Activated T-helper 1 cell treated with anti-CD3 and anti-CD28 coated beads, Interleukin-12 subunit alpha, Interleukin-12 subunit beta, Interleukin-2, Interleukin-4 antibody, amounts not matched to agents 30 ng/mL and 10 ng/mL and 1 ng/mL, durations not matched to agents 14 hours and 24 hours and 36 hours (primary cell): ENCODE measurements at regions not wholly inside any gene's neighbourhood (a gene's known extent, or its start where the extent isn't known, plus 50 kb on each side); places are given as distances from the start of the nearest gene placed in this dataset.

Experiments used
- DNase-seq: peaks from one replicate; pipeline ENCODE4 v3.0.0; 2021; ENCODE audit warnings: low spot score
- H3K27ac Mint-ChIP-seq: one replicate; pipeline ENCODE4 v1.8.0; 2021; ENCODE audit warnings: mild to moderate bottlenecking, mixed read lengths
- H3K27me3 Mint-ChIP-seq: one replicate; pipeline ENCODE4 v1.8.0; 2022; ENCODE audit warnings: mild to moderate bottlenecking, moderate library complexity, mixed read lengths; ENCODE audit not compliant: insufficient read depth
- H3K36me3 Mint-ChIP-seq: one replicate; pipeline ENCODE4 v1.8.0; 2021; ENCODE audit warnings: low read depth, mixed read lengths
- H3K4me1 Mint-ChIP-seq: one replicate; pipeline ENCODE4 v1.8.0; 2021; ENCODE audit warnings: low read depth, mixed read lengths
- H3K4me3 Mint-ChIP-seq: one replicate; pipeline ENCODE4 v1.8.0; 2021; ENCODE audit warnings: mild to moderate bottlenecking, moderate library complexity, mixed read lengths
- H3K9me3 Mint-ChIP-seq: one replicate; pipeline ENCODE4 v1.8.0; 2021; ENCODE audit warnings: mixed read lengths
- intact Hi-C: fragments of 100-400 bp; cut with micrococcal nuclease; formaldehyde crosslinking; loops from one replicate; pipeline ENCODE4 v1.15.1; 2024

- no peak for DNase-seq
- Mint-ChIP-seq H3K36me3 (no peaks in the 10 kb centered on the region), H3K27ac (no peak overlapping the region), H3K4me3 (no peak overlapping the region), H3K9me3 (no peaks in the 10 kb centered on the region), H3K4me1 (no peaks in the 10 kb centered on the region), H3K27me3 (peaks cover 17% of the 10 kb centered on the region)
- intact Hi-C loops, result no loop called here
Measured at GRCh38 chr2:6730649-6731532, 134.8 kb downstream of the CMPK2 start.

- Mint-ChIP-seq H3K4me3 (no peak overlapping the region), H3K4me1 (no peaks in the 10 kb centered on the region), H3K27ac (no peak overlapping the region), H3K9me3 (no peaks in the 10 kb centered on the region), H3K27me3 (peaks cover 4% of the 10 kb centered on the region), H3K36me3 (no peaks in the 10 kb centered on the region)
- intact Hi-C loops, result no loop called here
- no peak for DNase-seq
Measured at GRCh38 chr2:6739547-6739946, 126.2 kb downstream of the CMPK2 start.

- no peaks in the 10 kb centered on the region for H3K36me3 Mint-ChIP-seq
- no peak for DNase-seq
- intact Hi-C loops, result no loop called here
- peaks cover 4% of the 10 kb centered on the region for H3K27me3 Mint-ChIP-seq
- H3K27ac Mint-ChIP-seq, result no peak overlapping the region
- no peaks in the 10 kb centered on the region for H3K9me3 Mint-ChIP-seq
- H3K4me3 Mint-ChIP-seq, result no peak overlapping the region
- no peaks in the 10 kb centered on the region for H3K4me1 Mint-ChIP-seq
Measured at GRCh38 chr2:6741229-6741628, 124.5 kb downstream of the CMPK2 start.

GRCh38 chr2:6744038-6744437 is 121.7 kb downstream of the CMPK2 start:
- Mint-ChIP-seq H3K4me3 (no peak overlapping the region), H3K4me1 (no peaks in the 10 kb centered on the region), H3K36me3 (no peaks in the 10 kb centered on the region), H3K27ac (no peak overlapping the region), H3K27me3 (peaks cover 2% of the 10 kb centered on the region), H3K9me3 (no peaks in the 10 kb centered on the region)
- intact Hi-C loops, result no loop called here
- DNase-seq, result no peak

- intact Hi-C loops, result no loop called here
- no peak for DNase-seq
- Mint-ChIP-seq H3K36me3 (no peaks in the 10 kb centered on the region), H3K27ac (no peak overlapping the region), H3K9me3 (no peaks in the 10 kb centered on the region), H3K27me3 (peaks cover 4% of the 10 kb centered on the region), H3K4me1 (no peaks in the 10 kb centered on the region), H3K4me3 (no peak overlapping the region)
Measured at GRCh38 chr2:6747433-6747832, 118.3 kb downstream of the CMPK2 start.

GRCh38 chr2:6748406-6749067 is 117.2 kb downstream of the CMPK2 start:
- no peaks in the 10 kb centered on the region for H3K36me3 Mint-ChIP-seq
- no peaks in the 10 kb centered on the region for H3K4me1 Mint-ChIP-seq
- no peak overlapping the region for H3K4me3 Mint-ChIP-seq
- H3K9me3 Mint-ChIP-seq, result no peaks in the 10 kb centered on the region
- intact Hi-C loops, result no loop called here
- H3K27me3 Mint-ChIP-seq, result peaks cover 4% of the 10 kb centered on the region
- DNase-seq, result no peak
- H3K27ac Mint-ChIP-seq, result no peak overlapping the region

- no peaks in the 10 kb centered on the region for H3K9me3 Mint-ChIP-seq
- no peak overlapping the region for H3K27ac Mint-ChIP-seq
- no peaks in the 10 kb centered on the region for H3K4me1 Mint-ChIP-seq
- H3K4me3 Mint-ChIP-seq, result no peak overlapping the region
- peaks cover 8% of the 10 kb centered on the region for H3K27me3 Mint-ChIP-seq
- intact Hi-C loops, result no loop called here
- DNase-seq, result no peak
- H3K36me3 Mint-ChIP-seq, result no peaks in the 10 kb centered on the region
Measured at GRCh38 chr2:6749962-6750361, 115.7 kb downstream of the CMPK2 start.

GRCh38 chr2:6750411-6751158 is 115.1 kb downstream of the CMPK2 start:
- Mint-ChIP-seq H3K4me3 (no peak overlapping the region), H3K27ac (no peak overlapping the region), H3K27me3 (peaks cover 8% of the 10 kb centered on the region), H3K4me1 (no peaks in the 10 kb centered on the region), H3K9me3 (no peaks in the 10 kb centered on the region), H3K36me3 (no peaks in the 10 kb centered on the region)
- DNase-seq, result no peak
- intact Hi-C loops, result no loop called here

- H3K36me3 Mint-ChIP-seq, result no peaks in the 10 kb centered on the region
- DNase-seq, result no peak
- no peaks in the 10 kb centered on the region for H3K9me3 Mint-ChIP-seq
- H3K4me3 Mint-ChIP-seq, result no peak overlapping the region
- H3K27me3 Mint-ChIP-seq, result peaks cover 8% of the 10 kb centered on the region
- no peak overlapping the region for H3K27ac Mint-ChIP-seq
- H3K4me1 Mint-ChIP-seq, result no peaks in the 10 kb centered on the region
- intact Hi-C loops, result no loop called here
Measured at GRCh38 chr2:6754419-6754818, 111.3 kb downstream of the CMPK2 start.

- Mint-ChIP-seq H3K27ac (no peak overlapping the region), H3K4me3 (no peak overlapping the region), H3K9me3 (no peaks in the 10 kb centered on the region), H3K4me1 (no peaks in the 10 kb centered on the region), H3K36me3 (no peaks in the 10 kb centered on the region), H3K27me3 (peaks cover 8% of the 10 kb centered on the region)
- no peak for DNase-seq
- intact Hi-C loops, result no loop called here
Measured at GRCh38 chr2:6755456-6755855, 110.3 kb downstream of the CMPK2 start.

GRCh38 chr2:6757215-6757614 is 108.5 kb downstream of the CMPK2 start:
- no peak for DNase-seq
- Mint-ChIP-seq H3K9me3 (no peaks in the 10 kb centered on the region), H3K36me3 (no peaks in the 10 kb centered on the region), H3K4me1 (no peaks in the 10 kb centered on the region), H3K27me3 (peaks cover 4% of the 10 kb centered on the region), H3K4me3 (no peak overlapping the region), H3K27ac (no peak overlapping the region)
- intact Hi-C loops, result no loop called here

GRCh38 chr2:6759689-6760088 is 106.0 kb downstream of the CMPK2 start:
- H3K27me3 Mint-ChIP-seq, result no peaks in the 10 kb centered on the region
- no peak overlapping the region for H3K27ac Mint-ChIP-seq
- H3K4me3 Mint-ChIP-seq, result no peak overlapping the region
- intact Hi-C loops, result no loop called here
- no peaks in the 10 kb centered on the region for H3K4me1 Mint-ChIP-seq
- no peaks in the 10 kb centered on the region for H3K9me3 Mint-ChIP-seq
- no peak for DNase-seq
- no peaks in the 10 kb centered on the region for H3K36me3 Mint-ChIP-seq

- intact Hi-C loops, result no loop called here
- no peak overlapping the region for H3K4me3 Mint-ChIP-seq
- no peak overlapping the region for H3K27ac Mint-ChIP-seq
Measured at GRCh38 chr2:6760132-6760531, 105.6 kb downstream of the CMPK2 start.

More at GRCh38 chr2:6760132-6760531, 105.6 kb downstream of the CMPK2 start:
- DNase-seq, result no peak
- Mint-ChIP-seq H3K9me3 (no peaks in the 10 kb centered on the region), H3K36me3 (no peaks in the 10 kb centered on the region), H3K27me3 (no peaks in the 10 kb centered on the region), H3K4me1 (no peaks in the 10 kb centered on the region)
